ENCODE measurements at regions not wholly inside any gene's neighbourhood (a gene's known extent, or its start where the extent isn't known, plus 50 kb on each side); places are given as distances from the start of the nearest gene placed in this dataset.

DNA sequence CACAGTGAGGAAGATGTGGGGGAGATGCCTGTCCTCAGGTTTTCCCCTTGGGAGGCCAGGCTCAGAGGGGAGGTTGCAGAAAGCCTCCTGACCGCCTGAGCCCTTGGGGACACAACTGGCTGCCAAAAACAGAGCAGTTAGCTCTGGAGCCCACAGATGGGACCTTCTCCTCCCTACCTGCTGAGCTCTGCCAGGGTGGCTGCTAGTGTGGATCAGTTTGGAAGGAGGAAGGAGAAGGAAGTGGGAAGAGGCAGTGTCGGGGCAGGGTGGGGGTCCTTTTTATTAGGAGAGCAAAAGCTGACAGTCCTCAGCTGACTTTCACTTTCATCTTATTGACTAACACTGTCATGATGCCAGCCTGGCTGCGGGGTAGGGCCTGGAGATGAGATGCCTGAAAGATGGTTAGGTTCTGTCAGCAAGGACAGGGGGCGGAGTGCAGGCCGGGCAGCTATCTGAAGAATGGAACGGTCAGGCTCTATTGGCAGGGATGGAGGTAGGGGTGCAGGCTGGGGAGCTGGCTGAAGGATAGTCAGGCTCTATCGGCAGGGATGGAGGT lies 188.5 kb upstream of the HDAC4 start:
- H3K4me3 ChIP-seq (ENCODE audit: low read depth, low read length, poor library complexity, severe bottlenecking): no peak overlapping the region
- H3K27ac ChIP-seq (ENCODE audit: low read depth, low read length, poor library complexity, severe bottlenecking): no peak overlapping the region
- H2AFZ ChIP-seq (ENCODE audit: low read length): no peak overlapping the region
- no peaks in the 10 kb centered on the region for H3K9me2 ChIP-seq (ENCODE audit: low read depth, low read length)
- H3K36me3 ChIP-seq (ENCODE audit: insufficient read depth, low read length): no peaks in the 10 kb centered on the region
- H3F3A ChIP-seq (ENCODE audit: insufficient read depth, low read length): no peaks in the 10 kb centered on the region
- TF ChIP-seq, protein P1, sequence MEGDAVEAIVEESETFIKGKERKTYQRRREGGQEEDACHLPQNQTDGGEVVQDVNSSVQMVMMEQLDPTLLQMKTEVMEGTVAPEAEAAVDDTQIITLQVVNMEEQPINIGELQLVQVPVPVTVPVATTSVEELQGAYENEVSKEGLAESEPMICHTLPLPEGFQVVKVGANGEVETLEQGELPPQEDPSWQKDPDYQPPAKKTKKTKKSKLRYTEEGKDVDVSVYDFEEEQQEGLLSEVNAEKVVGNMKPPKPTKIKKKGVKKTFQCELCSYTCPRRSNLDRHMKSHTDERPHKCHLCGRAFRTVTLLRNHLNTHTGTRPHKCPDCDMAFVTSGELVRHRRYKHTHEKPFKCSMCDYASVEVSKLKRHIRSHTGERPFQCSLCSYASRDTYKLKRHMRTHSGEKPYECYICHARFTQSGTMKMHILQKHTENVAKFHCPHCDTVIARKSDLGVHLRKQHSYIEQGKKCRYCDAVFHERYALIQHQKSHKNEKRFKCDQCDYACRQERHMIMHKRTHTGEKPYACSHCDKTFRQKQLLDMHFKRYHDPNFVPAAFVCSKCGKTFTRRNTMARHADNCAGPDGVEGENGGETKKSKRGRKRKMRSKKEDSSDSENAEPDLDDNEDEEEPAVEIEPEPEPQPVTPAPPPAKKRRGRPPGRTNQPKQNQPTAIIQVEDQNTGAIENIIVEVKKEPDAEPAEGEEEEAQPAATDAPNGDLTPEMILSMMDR (IDR thresholded peaks at IDR 0.05; ENCODE audit: low read length): no peak
- no peak for TF ChIP-seq EZH2 (IDR thresholded peaks at IDR 0.05; ENCODE audit: borderline replicate concordance, low read length)
- no peaks in the 10 kb centered on the region for H3K27me3 ChIP-seq (ENCODE audit: insufficient read depth, low read length)
- H3K9ac ChIP-seq (ENCODE audit: low read length): no peak overlapping the region
- no peaks in the 10 kb centered on the region for H3K79me2 ChIP-seq (ENCODE audit: insufficient read depth, low read length)
- no peaks in the 10 kb centered on the region for H3K9me3 ChIP-seq (ENCODE audit: low read length)
- H3K4me1 ChIP-seq (ENCODE audit: insufficient read depth, low read length, severe bottlenecking): no peaks in the 10 kb centered on the region
- no peak overlapping the region for H3K4me2 ChIP-seq (ENCODE audit: low read length)
- no peaks in the 10 kb centered on the region for H4K20me1 ChIP-seq (ENCODE audit: insufficient read depth, low read length)

DNA sequence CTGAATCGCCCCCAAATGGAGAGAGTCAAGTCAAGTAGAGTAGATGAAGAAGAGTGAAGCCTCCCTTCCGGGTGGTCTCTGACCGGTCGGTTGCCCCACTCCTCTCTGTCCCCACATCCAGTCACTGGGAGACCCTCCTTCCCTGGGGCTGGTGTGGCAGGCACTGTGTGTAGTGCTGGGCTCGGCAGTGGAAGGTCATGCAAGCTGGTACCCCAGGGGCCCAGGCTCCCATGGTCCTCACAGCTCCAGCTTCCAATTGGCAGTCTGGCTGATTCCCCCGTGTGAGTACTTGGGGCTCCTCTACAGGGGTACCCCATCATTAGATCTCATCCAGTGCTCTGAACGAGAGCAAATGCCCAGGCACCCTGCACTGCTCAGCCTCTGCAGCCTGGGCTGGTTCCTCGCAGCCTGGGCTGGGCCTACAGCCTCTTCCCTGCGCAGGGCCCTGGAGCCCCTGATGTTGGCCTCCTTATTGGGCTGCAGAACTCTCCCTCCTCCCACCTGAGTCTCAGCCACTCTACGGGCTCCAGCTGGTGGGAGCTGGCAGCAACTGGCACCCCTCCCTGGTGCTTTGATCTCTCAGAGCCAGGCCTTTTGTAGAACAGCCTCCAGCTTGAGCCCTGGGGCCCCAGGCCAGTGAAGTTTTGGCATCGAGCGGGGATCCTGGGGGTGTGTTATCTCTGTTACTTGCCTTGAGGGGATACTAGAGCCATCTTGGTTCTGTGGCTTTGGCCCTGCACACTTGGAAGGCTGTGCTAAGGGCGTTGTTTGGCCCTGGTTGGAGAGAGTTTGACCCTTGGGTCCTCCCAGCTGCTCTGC lies 187.8 kb upstream of the HDAC4 start:
- no peaks in the 10 kb centered on the region for H3K27me3 ChIP-seq (ENCODE audit: insufficient read depth, low read length)

DNA sequence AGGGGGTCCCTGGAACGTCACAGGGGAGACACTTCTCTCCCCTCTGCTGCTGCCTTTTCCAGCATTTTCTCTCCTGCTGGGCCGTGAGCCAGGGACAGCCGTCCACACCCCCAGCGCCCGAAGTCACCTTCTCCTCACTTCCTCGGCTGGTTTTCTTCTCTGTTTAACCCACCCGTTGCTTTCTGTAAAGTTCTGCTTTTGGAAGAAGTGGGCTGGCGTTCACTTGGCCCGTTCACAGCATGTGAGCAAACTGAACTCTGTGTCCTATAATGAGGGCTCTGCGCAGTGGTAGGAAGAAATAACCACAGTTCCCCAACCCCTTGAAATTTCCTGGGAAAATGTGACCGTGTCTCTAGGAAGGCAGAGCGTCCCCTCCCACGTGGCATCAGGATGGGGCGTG lies 187.0 kb upstream of the HDAC4 start:
- Histone ChIP-seq H3K9me2 (ENCODE audit: low read depth, low read length) (no peaks in the 10 kb centered on the region), H2AFZ (ENCODE audit: low read length) (no peak overlapping the region), H3K79me2 (ENCODE audit: insufficient read depth, low read length) (no peaks in the 10 kb centered on the region), H3K27me3 (ENCODE audit: insufficient read depth, low read length) (no peaks in the 10 kb centered on the region), H3K4me1 (ENCODE audit: insufficient read depth, low read length, severe bottlenecking) (no peaks in the 10 kb centered on the region), H3K36me3 (ENCODE audit: insufficient read depth, low read length) (no peaks in the 10 kb centered on the region), H3K27ac (ENCODE audit: low read depth, low read length, poor library complexity, severe bottlenecking) (no peak overlapping the region), H3K9me3 (ENCODE audit: low read length) (no peaks in the 10 kb centered on the region), H3K4me2 (ENCODE audit: low read length) (no peak overlapping the region), H3K4me3 (ENCODE audit: low read depth, low read length, poor library complexity, severe bottlenecking) (no peak overlapping the region), H3F3A (ENCODE audit: insufficient read depth, low read length) (no peaks in the 10 kb centered on the region), H4K20me1 (ENCODE audit: insufficient read depth, low read length) (no peaks in the 10 kb centered on the region), H3K9ac (ENCODE audit: low read length) (no peak overlapping the region)
- no peak for TF ChIP-seq EZH2 (IDR thresholded peaks at IDR 0.05; ENCODE audit: borderline replicate concordance, low read length)
- TF ChIP-seq, protein P1 (IDR thresholded peaks at IDR 0.05; ENCODE audit: low read length): no peak

More for the DNA sequence above, 187.8 kb upstream of the HDAC4 start:
- Histone ChIP-seq H3K27ac (ENCODE audit: low read depth, low read length, poor library complexity, severe bottlenecking) (no peak overlapping the region), H3K36me3 (ENCODE audit: insufficient read depth, low read length) (no peaks in the 10 kb centered on the region), H3K9ac (ENCODE audit: low read length) (no peak overlapping the region), H4K20me1 (ENCODE audit: insufficient read depth, low read length) (no peaks in the 10 kb centered on the region), H2AFZ (ENCODE audit: low read length) (no peak overlapping the region), H3K79me2 (ENCODE audit: insufficient read depth, low read length) (no peaks in the 10 kb centered on the region), H3K9me2 (ENCODE audit: low read depth, low read length) (no peaks in the 10 kb centered on the region), H3K9me3 (ENCODE audit: low read length) (no peaks in the 10 kb centered on the region), H3K4me2 (ENCODE audit: low read length) (no peak overlapping the region), H3K4me3 (ENCODE audit: low read depth, low read length, poor library complexity, severe bottlenecking) (no peak overlapping the region), H3K4me1 (ENCODE audit: insufficient read depth, low read length, severe bottlenecking) (no peaks in the 10 kb centered on the region), H3F3A (ENCODE audit: insufficient read depth, low read length) (no peaks in the 10 kb centered on the region)
- TF ChIP-seq, protein P1 (IDR thresholded peaks at IDR 0.05; ENCODE audit: low read length): no peak
- no peak for TF ChIP-seq EZH2 (IDR thresholded peaks at IDR 0.05; ENCODE audit: borderline replicate concordance, low read length)

Measured in OCI-LY1 (cell line).